SK-N-MC (cell line): ENCODE measurements at regions not wholly inside any gene's neighbourhood (a gene's known extent, or its start where the extent isn't known, plus 50 kb on each side); places are given as distances from the start of the nearest gene placed in this dataset.
"Not testable (repeated sequence)": the region's sequence is repeated elsewhere in the genome, so short reads cannot be mapped to it uniquely, and the experiment has no call there.

ENCODE experiments used
- EZH2 ChIP-seq: fragments of 200-600 bp; sonication (generic); IDR thresholded peaks from one replicate; pipeline ENCODE4 v1.6.1; 2017; ENCODE audit warnings: antibody characterized with exemption
- FOXP2 ChIP-seq: optimal IDR thresholded peaks from 2 replicates; pipeline ENCODE3; 2011; ENCODE audit warnings: mild to moderate bottlenecking, moderate library complexity; ENCODE audit not compliant: insufficient read depth; ENCODE audit errors: extremely low read length, control extremely low read depth
- POLR2AphosphoS5 ChIP-seq: IDR thresholded peaks from 2 replicates; pipeline ENCODE4 v1.6.1; 2012; ENCODE audit warnings: mild to moderate bottlenecking, low read depth, low read length, borderline replicate concordance

DNA sequence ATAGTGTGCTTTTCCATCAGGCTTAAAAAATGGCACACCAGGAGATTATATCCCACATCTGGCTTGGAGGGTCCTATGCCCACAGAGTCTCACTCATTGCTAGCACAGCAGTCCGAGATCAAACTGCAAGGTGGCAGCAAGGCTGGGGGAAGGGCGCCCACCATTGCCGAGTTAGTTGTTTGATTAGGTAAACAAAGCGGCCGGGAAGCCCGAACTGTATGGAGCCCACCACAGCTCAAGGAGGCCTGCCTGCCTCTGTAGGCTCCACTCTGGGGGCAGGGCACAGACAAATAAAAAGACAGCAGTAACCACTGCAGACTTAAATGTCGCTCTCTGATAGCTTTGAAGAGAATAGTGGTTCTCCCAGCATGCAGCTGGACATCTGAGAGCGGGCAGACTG lies 201.9 kb downstream of the COL12A1 start:
- not testable (repeated sequence) for TF ChIP-seq EZH2, POLR2AphosphoS5, FOXP2
